H9 (cell line): ENCODE measurements at regions not wholly inside any gene's neighbourhood (a gene's known extent, or its start where the extent isn't known, plus 50 kb on each side); places are given as distances from the start of the nearest gene placed in this dataset.

Experiments used
- DNase-seq: peaks from one replicate; pipeline ENCODE4 v3.0.0-alpha.2; 2017
- H2AFZ ChIP-seq: one replicate; pipeline ENCODE4 v1.6.1; 2013; ENCODE audit warnings: mild to moderate bottlenecking, low read length, control low read depth, moderate library complexity
- H2AK5ac ChIP-seq: 2 replicates; pipeline ENCODE4 v1.6.1; 2013; ENCODE audit warnings: low read length, control low read depth, mixed read lengths; ENCODE audit not compliant: insufficient read length
- H2BK120ac ChIP-seq: one replicate; pipeline ENCODE4 v1.6.1; 2013; ENCODE audit warnings: low read depth, mild to moderate bottlenecking, low read length, control low read depth, inconsistent platforms; ENCODE audit not compliant: poor library complexity, severe bottlenecking
- H2BK12ac ChIP-seq: 2 replicates; pipeline ENCODE4 v1.6.1; 2013; ENCODE audit warnings: low read length, control low read depth, mixed read lengths, low read depth; ENCODE audit not compliant: insufficient read length
- H2BK15ac ChIP-seq: 2 replicates; pipeline ENCODE4 v1.6.1; 2013; ENCODE audit warnings: low read depth, low read length, control low read depth
- H2BK20ac ChIP-seq: one replicate; pipeline ENCODE4 v1.6.1; 2013; ENCODE audit warnings: low read depth, mild to moderate bottlenecking, low read length, control low read depth, inconsistent platforms; ENCODE audit not compliant: poor library complexity, severe bottlenecking
- H2BK5ac ChIP-seq: 2 replicates; pipeline ENCODE4 v1.6.1; 2013; ENCODE audit warnings: low read length, control low read depth, mixed read lengths; ENCODE audit not compliant: insufficient read length
- H3K14ac ChIP-seq: 2 replicates; pipeline ENCODE4 v1.6.1; 2013; ENCODE audit warnings: low read length, control low read depth; ENCODE audit not compliant: insufficient read depth
- H3K18ac ChIP-seq: 2 replicates; pipeline ENCODE4 v1.6.1; 2013; ENCODE audit warnings: low read depth, mild to moderate bottlenecking, mixed read lengths, low read length, control low read depth; ENCODE audit not compliant: insufficient read length
- H3K23ac ChIP-seq: 2 replicates; pipeline ENCODE4 v1.6.1; 2013; ENCODE audit warnings: low read length, control low read depth, mixed read lengths, low read depth; ENCODE audit not compliant: insufficient read length
- H3K23me2 ChIP-seq: 2 replicates; pipeline ENCODE4 v1.6.1; 2013; ENCODE audit warnings: low read depth, mild to moderate bottlenecking, mixed read lengths, low read length, control low read depth; ENCODE audit not compliant: insufficient read length, poor library complexity, severe bottlenecking
- H3K27ac ChIP-seq: 2 replicates; pipeline ENCODE4 v1.5.1; 2013; ENCODE audit warnings: low read length, control low read depth, mixed read lengths, low read depth; ENCODE audit not compliant: insufficient read length
- H3K27me3 ChIP-seq: 2 replicates; pipeline ENCODE4 v1.6.1; 2013; ENCODE audit warnings: low read length, control low read depth, inconsistent platforms; ENCODE audit not compliant: insufficient read depth
- H3K4ac ChIP-seq: 2 replicates; pipeline ENCODE4 v1.6.1; 2013; ENCODE audit warnings: low read depth, mild to moderate bottlenecking, control low read depth, inconsistent platforms, low read length, moderate library complexity
- H3K4me1 ChIP-seq: 2 replicates; pipeline ENCODE4 v1.6.1; 2013; ENCODE audit warnings: low read length, control low read depth, inconsistent platforms; ENCODE audit not compliant: insufficient read depth
- H3K4me2 ChIP-seq: 2 replicates; pipeline ENCODE4 v1.6.1; 2013; ENCODE audit warnings: low read length, control low read depth, mixed read lengths; ENCODE audit not compliant: insufficient read length, insufficient read depth
- H3K56ac ChIP-seq: 2 replicates; pipeline ENCODE4 v1.6.1; 2013; ENCODE audit warnings: low read depth, mild to moderate bottlenecking, mixed read lengths, low read length, control low read depth; ENCODE audit not compliant: insufficient read length
- H3K79me1 ChIP-seq: 2 replicates; pipeline ENCODE4 v1.6.1; 2013; ENCODE audit warnings: low read depth, mild to moderate bottlenecking, moderate library complexity, low read length, control low read depth, inconsistent platforms; ENCODE audit not compliant: insufficient read depth, poor library complexity, severe bottlenecking
- H3K79me2 ChIP-seq: 2 replicates; pipeline ENCODE4 v1.6.1; 2013; ENCODE audit warnings: low read length, control low read depth, inconsistent platforms; ENCODE audit not compliant: insufficient read depth
- H3K9ac ChIP-seq: 2 replicates; pipeline ENCODE4 v1.6.1; 2013; ENCODE audit warnings: low read length, control low read depth, mixed read lengths; ENCODE audit not compliant: insufficient read length; ENCODE audit errors: extremely low read depth
- H3K9me3 ChIP-seq: one replicate; pipeline ENCODE4 v1.6.1; 2013; ENCODE audit warnings: low read depth, low read length, inconsistent platforms; ENCODE audit not compliant: control insufficient read depth
- H3T11ph ChIP-seq: one replicate; pipeline ENCODE4 v1.6.1; 2013; ENCODE audit warnings: mild to moderate bottlenecking, low read length, control low read depth, inconsistent platforms
- H4K20me1 ChIP-seq: one replicate; pipeline ENCODE4 v1.6.1; 2013; ENCODE audit not compliant: control insufficient read depth, insufficient read length, insufficient read depth
- H4K5ac ChIP-seq: 2 replicates; pipeline ENCODE4 v1.6.1; 2013; ENCODE audit warnings: low read depth, mild to moderate bottlenecking, mixed read lengths, low read length, control low read depth; ENCODE audit not compliant: insufficient read length
- H4K8ac ChIP-seq: replicated peaks from 2 replicates; pipeline ENCODE4 v1.6.1; 2013; ENCODE audit warnings: low read length, control low read depth, mixed read lengths, low read depth; ENCODE audit not compliant: insufficient read length
- H4K91ac ChIP-seq: 2 replicates; pipeline ENCODE4 v1.6.1; 2013; ENCODE audit warnings: low read depth, mild to moderate bottlenecking, moderate library complexity, mixed read lengths, low read length, control low read depth; ENCODE audit not compliant: insufficient read length
- H3K27ac Mint-ChIP-seq, 3 experiments: 2 replicates in 2 of 3; 3 replicates in 1 of 3; pipeline ENCODE4 v1.8.0; 2020 to 2021; ENCODE audit warnings: mixed read lengths in 3 of 3, mild to moderate bottlenecking in 1 of 3, moderate library complexity in 1 of 3
- H3K27me3 Mint-ChIP-seq: 2 replicates; pipeline ENCODE4 v1.8.0; 2021; ENCODE audit warnings: low read depth, mild to moderate bottlenecking, moderate library complexity, mixed read lengths
- H3K36me3 Mint-ChIP-seq, 3 experiments: 2 replicates in 2 of 3; 3 replicates in 1 of 3; pipeline ENCODE4 v1.8.0; 2020 to 2021; ENCODE audit warnings: low read depth in 3 of 3, mixed read lengths in 3 of 3; ENCODE audit not compliant: insufficient read depth in 1 of 3
- H3K4me1 Mint-ChIP-seq, 2 experiments: 2 replicates each; pipeline ENCODE4 v1.8.0; 2020; ENCODE audit warnings: mixed read lengths in 2 of 2
- H3K4me3 Mint-ChIP-seq, 2 experiments: 2 replicates in 1 of 2; 3 replicates in 1 of 2; pipeline ENCODE4 v1.8.0; 2020 to 2021; ENCODE audit warnings: mild to moderate bottlenecking in 2 of 2, mixed read lengths in 2 of 2, moderate library complexity in 1 of 2
- H3K9me3 Mint-ChIP-seq, 2 experiments: 2 replicates in 1 of 2; 3 replicates in 1 of 2; pipeline ENCODE4 v1.8.0; 2020; ENCODE audit warnings: mild to moderate bottlenecking in 2 of 2, mixed read lengths in 2 of 2, moderate library complexity in 1 of 2
- CTCF ChIP-seq: fragments of 200-600 bp; sonication (generic); conservative IDR thresholded peaks from 3 replicates; pipeline ENCODE4 v1.8.0; 2021; ENCODE audit warnings: antibody characterized with exemption, mild to moderate bottlenecking

GRCh38 chr4:55721651-55722050, 85.6 kb upstream of the NMU start:
- Mint-ChIP-seq H3K4me1 (no peaks in the 10 kb centered on the region), H3K27me3 (no peaks in the 10 kb centered on the region; the same call in 1 of the 2 replicates), H3K36me3 (no peaks in the 10 kb centered on the region), H3K4me3 (no peak overlapping the region), H3K27ac (no peak overlapping the region), H3K9me3 (no peaks in the 10 kb centered on the region)
- H3T11ph ChIP-seq: no peak overlapping the region
- H3K9me3 ChIP-seq: no peaks in the 10 kb centered on the region
- no peak overlapping the region for H3K4me2 ChIP-seq
- no peak overlapping the region for H4K5ac ChIP-seq
- H3K27ac ChIP-seq: no peak overlapping the region
- DNase-seq: no peak
- no peak overlapping the region for H2AFZ ChIP-seq
- H3K27me3 ChIP-seq: no peaks in the 10 kb centered on the region
- no peak overlapping the region for H2BK15ac ChIP-seq
- H2BK20ac ChIP-seq: no peak overlapping the region
- no peak overlapping the region for H3K56ac ChIP-seq
- H3K79me1 ChIP-seq: no peaks in the 10 kb centered on the region
- H2AK5ac ChIP-seq: no peak overlapping the region
- H2BK120ac ChIP-seq: no peak overlapping the region
- no peaks in the 10 kb centered on the region for H4K20me1 ChIP-seq
- no peaks in the 10 kb centered on the region for H3K79me2 ChIP-seq
- no peak for TF ChIP-seq CTCF
- H2BK5ac ChIP-seq: no peak overlapping the region
- H3K9ac ChIP-seq: no peak overlapping the region
- H3K4ac ChIP-seq: no peak overlapping the region
- no peaks in the 10 kb centered on the region for H3K23me2 ChIP-seq
- H3K18ac ChIP-seq: no peak overlapping the region
- H3K4me1 ChIP-seq: no peaks in the 10 kb centered on the region
- H4K91ac ChIP-seq: no peak overlapping the region
- H2BK12ac ChIP-seq: no peak overlapping the region
- H3K23ac ChIP-seq: no peak overlapping the region
- no peak overlapping the region for H3K14ac ChIP-seq
- no peak overlapping the region for H4K8ac ChIP-seq
